IPS-NIHi7 (cell line): ENCODE measurements at regions not wholly inside any gene's neighbourhood (a gene's known extent, or its start where the extent isn't known, plus 50 kb on each side); places are given as distances from the start of the nearest gene placed in this dataset.
A peak's percentile ranks its signal among the peaks of the same experiment; 100 is the strongest.

Experiments used
- DNase-seq: peaks from one replicate; pipeline ENCODE4 v3.0.0; 2012; ENCODE audit warnings: mixed read lengths; ENCODE audit errors: extremely low spot score

DNA sequence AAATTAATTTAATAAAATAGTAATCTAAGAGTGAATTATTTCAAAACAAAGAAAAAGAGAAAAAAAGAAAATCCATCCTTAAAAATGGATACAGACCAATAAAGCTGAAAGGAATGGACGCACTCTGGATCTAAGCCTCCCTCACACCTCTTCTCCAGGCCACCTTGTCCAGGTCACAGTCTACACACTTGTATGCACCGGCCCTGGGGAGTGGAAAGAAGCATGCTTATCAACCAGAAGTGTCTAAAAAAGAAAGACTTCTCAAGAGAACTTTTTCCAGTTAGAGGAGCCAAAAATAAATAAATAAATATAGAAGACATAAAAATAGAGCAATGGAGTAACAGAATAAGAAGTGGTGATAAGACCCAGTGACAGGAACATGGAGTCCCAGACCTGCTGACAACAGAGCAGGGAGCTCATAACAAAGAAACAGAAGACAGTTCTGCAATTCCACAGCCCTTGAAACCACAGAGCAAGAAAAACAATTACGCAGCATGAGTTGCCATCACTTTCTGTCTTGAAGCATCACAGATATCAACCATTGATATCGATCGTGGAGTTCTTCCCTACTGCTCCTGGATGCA, 311.7 kb upstream of the NFE2L3 start:
- no peak for DNase-seq

- DNase-seq, result no peak
These were observed 310.4 kb upstream of the NFE2L3 start for GRCh38 chr7:25841575-25841974.

DNA sequence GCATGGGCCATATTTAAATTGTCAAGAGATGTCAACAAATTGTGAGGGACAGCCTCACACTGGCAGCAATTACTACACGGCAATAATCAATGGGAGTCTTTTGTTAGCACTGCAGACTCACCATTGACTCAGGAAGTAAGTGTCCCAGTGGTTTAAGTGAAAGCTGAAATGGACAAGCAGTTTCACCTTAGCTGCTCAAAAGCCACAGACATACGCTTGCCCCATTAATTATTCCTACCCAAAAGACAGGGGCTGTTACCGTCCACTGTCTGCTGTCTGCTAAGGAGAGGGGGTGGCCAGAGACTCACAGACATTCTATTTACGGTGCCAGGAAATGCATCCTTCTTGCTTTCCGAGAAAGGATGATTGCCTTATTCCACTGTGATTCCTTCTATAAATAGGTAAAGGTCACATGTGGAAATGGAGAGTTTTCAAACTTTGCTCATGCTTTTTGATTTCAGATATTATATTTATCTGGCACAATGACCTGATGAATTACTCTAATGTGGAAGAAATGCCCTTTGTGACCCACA, 309.7 kb upstream of the NFE2L3 start:
- no peak for DNase-seq

- no peak for DNase-seq
These were observed 308.5 kb upstream of the NFE2L3 start for GRCh38 chr7:25843467-25843866.

DNA sequence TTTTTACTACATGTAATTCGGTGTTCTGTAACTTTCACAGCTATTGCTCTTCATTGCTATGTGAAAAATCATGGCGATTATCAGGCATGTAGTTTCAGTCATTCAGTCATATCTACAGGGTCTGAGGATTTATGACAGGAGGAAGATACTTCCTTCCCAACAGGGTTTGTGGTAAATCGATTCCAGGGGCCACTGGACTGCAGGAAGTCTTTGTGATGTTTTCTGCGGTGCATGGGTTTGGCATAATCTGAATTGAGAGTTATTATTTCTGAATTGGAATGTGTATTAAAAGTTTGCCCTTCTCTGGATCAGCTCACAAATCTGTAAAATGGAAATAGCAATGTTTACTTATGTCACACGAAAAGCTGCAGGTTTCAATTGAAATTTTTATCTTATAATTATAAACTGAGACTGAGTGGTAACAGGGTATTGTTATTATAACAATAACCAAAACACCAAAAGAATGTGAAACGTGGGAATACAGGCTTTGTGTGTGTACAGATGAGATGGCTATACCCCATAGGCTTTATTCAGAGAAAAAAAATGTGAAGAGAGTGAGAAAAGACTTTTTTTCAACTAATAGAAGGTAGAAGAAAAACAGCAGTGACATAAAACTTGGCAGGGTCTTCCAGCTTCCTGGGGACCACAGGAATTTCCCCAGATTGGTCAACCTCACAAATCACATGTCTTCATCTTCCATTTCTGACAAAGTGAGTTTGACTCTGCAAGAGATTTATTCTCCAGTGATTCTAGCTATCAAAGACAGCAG, 307.7 kb upstream of the NFE2L3 start:
- no peak for DNase-seq

GRCh38 chr7:25845464-25845863, 306.5 kb upstream of the NFE2L3 start:
- DNase-seq, result no peak

DNA sequence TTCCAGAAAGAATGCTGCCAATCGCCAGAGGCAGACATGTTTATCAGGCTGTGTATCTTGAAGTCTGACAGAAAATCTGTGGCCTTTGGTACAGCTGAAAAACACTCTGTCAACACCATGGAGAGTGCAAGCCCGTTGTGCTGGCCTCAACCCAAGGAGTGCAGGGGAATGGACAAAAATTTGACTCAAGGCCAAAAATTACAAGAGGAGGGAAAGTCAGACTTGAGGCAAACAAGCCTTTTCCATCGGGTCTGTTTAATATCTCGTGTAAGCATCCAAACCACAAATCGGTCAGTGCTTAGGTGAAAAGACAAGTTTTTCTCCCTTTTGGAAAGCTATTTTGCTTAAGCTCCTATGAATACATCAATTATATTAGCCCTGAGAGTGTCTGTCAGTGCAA, 305.3 kb upstream of the NFE2L3 start:
- DNase-seq, result no peak

DNA sequence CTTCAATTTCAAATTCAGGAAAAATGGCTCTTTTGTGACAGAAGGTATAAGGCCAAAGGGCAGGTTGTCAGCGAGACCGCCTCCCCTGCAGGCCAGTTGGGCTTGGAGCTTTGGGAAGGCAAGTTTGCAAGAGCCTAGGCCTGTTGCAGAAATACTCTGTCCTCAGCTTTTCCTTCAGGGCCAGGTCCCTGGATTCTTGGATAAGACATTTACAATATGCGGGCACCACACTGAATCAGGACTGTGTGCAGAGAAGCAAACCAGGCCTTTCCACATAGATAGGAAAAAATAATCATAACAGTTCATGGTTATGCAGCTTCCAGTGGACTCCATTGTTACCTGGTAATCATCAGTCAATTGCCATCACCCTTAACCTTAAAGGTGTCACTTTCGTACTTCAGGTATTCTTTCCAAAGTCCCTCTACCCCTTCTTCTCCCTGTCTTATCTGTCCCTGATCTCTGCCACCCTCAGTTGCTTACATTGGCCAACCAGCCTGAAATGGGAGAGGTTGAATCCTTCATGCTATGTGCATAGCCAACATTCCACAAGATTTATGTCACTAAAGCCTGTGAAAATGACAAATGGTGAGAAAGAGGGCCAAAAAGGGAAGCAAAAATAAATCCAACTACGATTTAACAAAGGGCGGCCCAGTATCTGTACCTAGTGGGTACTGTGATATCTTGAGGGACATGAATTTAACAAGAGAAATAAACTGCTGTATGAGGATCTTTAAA, 304.5 kb upstream of the NFE2L3 start:
- DNase-seq, result no peak

DNA sequence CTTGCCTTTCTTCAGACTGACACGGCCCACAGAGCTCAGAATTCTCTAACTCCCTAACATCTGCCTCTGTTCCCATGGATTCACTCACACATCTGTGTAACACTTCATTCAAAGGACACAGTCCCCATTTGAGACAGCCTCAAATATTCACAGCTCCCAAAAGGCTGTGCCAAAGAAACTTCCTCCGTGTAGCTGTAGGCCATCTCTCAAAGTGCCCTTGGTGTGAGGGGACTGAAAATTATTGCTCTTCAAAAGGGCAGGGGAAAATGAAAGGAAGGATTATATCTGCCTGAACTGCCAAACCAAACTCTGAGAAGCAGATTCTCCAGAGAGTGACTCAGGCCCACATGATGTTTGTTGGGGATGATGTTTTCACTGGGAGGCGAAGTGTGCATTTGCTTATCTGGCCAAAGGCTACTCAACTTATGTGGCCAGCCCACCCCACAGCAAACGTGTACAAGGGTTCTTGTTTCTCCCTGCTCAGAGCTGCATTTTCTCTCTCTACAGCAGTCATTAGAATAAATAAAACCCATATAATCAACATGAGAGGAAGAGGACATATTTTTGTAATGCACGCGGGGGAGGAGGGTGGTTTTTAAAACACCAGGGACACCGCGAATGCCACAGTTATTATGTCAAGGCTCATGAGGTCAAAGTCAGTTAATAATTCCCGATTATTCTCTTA, 302.4 kb upstream of the NFE2L3 start:
- no peak for DNase-seq

GRCh38 chr7:25850216-25850615, 301.8 kb upstream of the NFE2L3 start:
- DNase-seq, result no peak

DNA sequence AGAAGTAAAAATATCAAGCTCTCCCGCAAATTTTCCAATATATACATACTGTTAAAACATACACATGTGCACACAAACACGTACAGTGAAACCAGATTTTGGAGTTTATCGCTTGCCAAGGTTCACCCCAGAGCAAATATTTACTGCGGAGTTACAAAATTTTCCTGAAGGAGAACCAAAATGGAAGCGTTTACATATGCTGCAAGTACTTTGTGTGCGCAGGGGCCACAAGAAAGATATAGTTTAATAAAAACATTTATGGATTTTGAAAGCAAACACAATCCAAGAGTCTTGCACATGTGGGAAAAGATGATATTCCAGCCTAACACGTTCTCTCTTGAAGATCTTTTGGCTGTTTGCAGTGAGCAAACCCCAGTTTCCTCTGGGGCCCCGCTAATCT, 301.3 kb upstream of the NFE2L3 start:
- no peak for DNase-seq

DNA sequence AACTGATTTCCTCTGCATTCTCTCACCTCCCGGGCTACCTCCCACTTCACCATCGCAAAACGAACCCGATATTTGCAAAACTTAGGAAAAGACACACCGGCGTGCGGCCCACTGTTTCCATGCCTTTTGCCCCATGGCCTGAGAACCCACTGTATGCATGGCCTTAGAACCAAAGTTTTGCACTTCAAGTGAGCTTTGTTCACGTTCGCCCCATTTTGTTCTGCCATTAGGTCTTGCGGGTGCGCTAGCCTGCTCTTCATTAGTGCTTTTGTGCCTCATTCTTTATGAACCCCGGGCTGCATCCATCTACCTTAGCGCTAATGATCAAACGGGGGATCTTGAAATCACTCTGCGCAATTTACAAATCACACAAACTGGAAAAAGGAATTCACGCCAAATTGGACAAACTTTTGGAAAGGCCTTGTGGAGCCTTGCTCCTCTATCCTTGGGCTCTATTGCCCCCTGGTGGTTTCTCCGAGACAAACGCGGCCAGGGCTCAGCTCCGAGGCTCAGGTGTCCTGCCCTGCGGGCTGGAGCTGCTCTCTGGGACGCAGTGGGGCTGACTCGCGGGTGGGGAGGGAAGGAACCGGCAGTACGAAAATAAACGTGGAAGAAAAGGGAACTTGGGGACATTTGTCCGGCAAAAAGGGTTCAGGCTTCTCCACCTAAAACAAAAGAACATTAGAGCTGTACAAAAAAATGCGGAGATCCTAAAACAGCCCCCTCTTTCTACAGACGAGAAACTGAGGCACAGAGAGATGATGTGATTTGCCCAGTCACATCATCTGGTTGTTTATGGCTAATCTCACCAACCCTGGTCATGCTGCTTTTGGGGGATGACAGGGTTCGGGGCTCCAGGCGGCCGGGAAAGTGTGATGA, 300.4 kb upstream of the NFE2L3 start:
- peak; percentile 60 for DNase-seq

- no peak for DNase-seq
These were observed 299.6 kb upstream of the NFE2L3 start for GRCh38 chr7:25852211-25852938.

DNA sequence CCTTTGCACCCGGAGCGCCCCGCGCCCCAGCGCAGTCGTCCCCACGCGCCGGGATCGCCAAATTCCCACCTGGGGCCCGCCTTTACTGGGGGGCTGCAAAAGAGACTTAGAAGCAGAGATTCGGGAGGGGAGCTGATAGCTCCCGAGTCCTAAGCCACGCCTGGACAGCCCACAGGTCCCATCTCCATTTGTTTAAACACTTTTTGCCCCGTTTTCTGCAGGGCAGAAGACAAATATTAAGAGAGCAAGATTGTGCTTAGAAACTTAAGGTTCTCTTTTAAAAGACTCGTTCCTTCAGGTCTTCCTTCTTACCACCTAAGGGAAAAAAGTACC, 299.1 kb upstream of the NFE2L3 start:
- no peak for DNase-seq

GRCh38 chr7:25853314-25853713, 298.7 kb upstream of the NFE2L3 start:
- DNase-seq, result no peak

DNA sequence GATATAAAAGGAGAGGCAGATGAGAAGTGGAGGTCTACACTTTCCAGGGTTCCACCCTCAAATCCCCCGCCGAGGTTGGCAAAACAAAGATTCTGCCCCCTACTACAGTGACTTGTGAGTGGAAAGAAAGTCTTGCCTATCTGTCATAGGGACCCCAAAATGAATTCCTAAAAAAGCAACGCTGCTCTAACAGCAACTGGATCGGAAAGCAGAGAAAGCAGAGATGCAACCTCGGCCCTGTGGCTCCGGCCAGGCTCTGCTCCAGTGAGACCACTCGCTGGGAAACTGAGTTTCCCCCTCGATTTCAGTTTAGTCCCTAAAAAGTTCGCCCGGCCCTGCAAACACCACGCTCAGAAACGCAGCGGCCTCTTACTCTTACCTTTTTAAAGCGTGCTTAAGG, 297.9 kb upstream of the NFE2L3 start:
- no peak for DNase-seq

- peak; percentile 83 for DNase-seq
These were observed 297.1 kb upstream of the NFE2L3 start for GRCh38 chr7:25854608-25855497.

- DNase-seq, result no peak
These were observed 295.9 kb upstream of the NFE2L3 start for GRCh38 chr7:25855854-25856782.
